Neural progenitor cell (in vitro differentiated cells): ENCODE measurements at regions not wholly inside any gene's neighbourhood (a gene's known extent, or its start where the extent isn't known, plus 50 kb on each side); places are given as distances from the start of the nearest gene placed in this dataset.

Experiments
- DNase-seq: peaks from one replicate; pipeline ENCODE4 v3.0.0-alpha.2; 2016; ENCODE audit warnings: low spot score
- H2AFZ ChIP-seq: fragments of 200-600 bp; sonication (generic); replicated peaks from 2 replicates; pipeline ENCODE4 v1.6.1; 2016; ENCODE audit warnings: antibody characterized with exemption
- H3F3A ChIP-seq: fragments of 200-600 bp; sonication (generic); 2 replicates; pipeline ENCODE4 v1.6.1; 2016; ENCODE audit warnings: antibody characterized with exemption, low read depth
- H3K27ac ChIP-seq: fragments of 200-600 bp; sonication (generic); 2 replicates; pipeline ENCODE4 v1.5.1; 2016; ENCODE audit warnings: mild to moderate bottlenecking
- H3K27me3 ChIP-seq: fragments of 200-600 bp; sonication (generic); 2 replicates; pipeline ENCODE4 v1.6.1; 2016; ENCODE audit warnings: mild to moderate bottlenecking, moderate library complexity
- H3K36me3 ChIP-seq: fragments of 200-600 bp; sonication (generic); 2 replicates; pipeline ENCODE4 v1.5.1; 2016
- H3K4me1 ChIP-seq: fragments of 200-600 bp; sonication (generic); 2 replicates; pipeline ENCODE4 v1.6.1; 2016; ENCODE audit warnings: mixed run types
- H3K4me2 ChIP-seq: fragments of 200-600 bp; sonication (generic); 2 replicates; pipeline ENCODE4 v1.6.1; 2016
- H3K4me3 ChIP-seq: fragments of 200-600 bp; sonication (generic); 2 replicates; pipeline ENCODE4 v1.5.1; 2016
- H3K79me2 ChIP-seq: fragments of 200-600 bp; sonication (generic); 2 replicates; pipeline ENCODE4 v1.6.1; 2016; ENCODE audit warnings: low read depth
- H3K9ac ChIP-seq: fragments of 200-600 bp; sonication (generic); 2 replicates; pipeline ENCODE4 v1.6.1; 2016
- H3K9me3 ChIP-seq: fragments of 200-600 bp; sonication (generic); 2 replicates; pipeline ENCODE4 v1.5.1; 2016; ENCODE audit warnings: low read depth
- H4K20me1 ChIP-seq: fragments of 200-600 bp; sonication (generic); 2 replicates; pipeline ENCODE4 v1.6.1; 2016; ENCODE audit warnings: low read depth
- H3K27ac Mint-ChIP-seq: 3 replicates; pipeline ENCODE4 v1.8.0; 2021; ENCODE audit warnings: mixed read lengths
- H3K27me3 Mint-ChIP-seq: 2 replicates; pipeline ENCODE4 v1.8.0; 2022; ENCODE audit warnings: low read depth, mild to moderate bottlenecking, inconsistent platforms, moderate library complexity, mixed read lengths; ENCODE audit not compliant: insufficient read depth
- H3K36me3 Mint-ChIP-seq: 3 replicates; pipeline ENCODE4 v1.8.0; 2021; ENCODE audit warnings: mixed read lengths
- H3K4me1 Mint-ChIP-seq: 3 replicates; pipeline ENCODE4 v1.8.0; 2021; ENCODE audit warnings: mixed read lengths
- H3K4me3 Mint-ChIP-seq: 3 replicates; pipeline ENCODE4 v1.8.0; 2021; ENCODE audit warnings: mild to moderate bottlenecking, moderate library complexity, mixed read lengths
- H3K9me3 Mint-ChIP-seq: 3 replicates; pipeline ENCODE4 v1.8.0; 2020; ENCODE audit warnings: mixed read lengths
- EZH2 ChIP-seq: fragments of 200-600 bp; sonication (generic); IDR thresholded peaks from 2 replicates; pipeline ENCODE4 v1.6.1; 2017; ENCODE audit warnings: antibody characterized with exemption, mild to moderate bottlenecking, moderate library complexity
- EZH2phosphoT487 ChIP-seq: fragments of 200-600 bp; sonication (generic); IDR thresholded peaks from 2 replicates; pipeline ENCODE4 v1.6.1; 2017; ENCODE audit warnings: antibody characterized with exemption
- TF ChIP-seq, protein P1 (sequence below): fragments of 200-600 bp; sonication (generic); IDR thresholded peaks from 2 replicates; pipeline ENCODE4 v1.5.1; 2017; ENCODE audit warnings: antibody characterized with exemption, mild to moderate bottlenecking

DNA sequence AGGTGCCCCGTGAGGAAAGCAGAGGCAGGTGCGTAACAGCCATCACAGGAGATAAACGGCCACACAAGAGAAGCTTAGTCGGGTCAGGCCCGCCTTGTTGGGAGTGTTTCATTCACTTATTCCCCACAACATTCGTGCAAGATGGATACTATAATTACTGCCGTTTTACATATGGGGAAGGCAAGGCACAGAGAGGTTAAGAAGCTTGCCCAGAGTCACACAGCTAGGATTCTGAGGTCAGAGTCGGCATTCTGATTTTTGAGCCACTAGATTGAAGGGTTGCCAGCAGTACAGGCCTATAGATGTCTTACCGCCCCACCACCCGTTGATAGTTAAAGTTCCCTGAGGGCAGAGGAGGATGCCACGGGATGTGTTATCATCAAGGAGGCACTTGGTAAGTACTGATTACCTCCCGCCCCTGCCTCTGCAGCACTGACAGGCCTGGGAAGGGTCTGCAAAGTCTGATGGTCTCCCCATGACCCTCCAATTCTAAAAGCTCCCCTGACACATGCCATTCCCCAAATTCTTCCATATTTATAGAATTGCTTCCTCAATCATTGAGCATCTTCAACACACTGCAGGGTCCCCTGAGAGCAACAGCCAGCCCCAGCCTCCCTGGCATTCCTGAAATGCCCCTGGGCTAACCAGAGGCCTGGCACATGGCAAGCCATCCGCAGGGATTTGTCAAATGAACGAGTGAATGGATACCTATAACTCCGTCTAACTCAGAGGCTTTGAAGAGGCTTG is 74.7 kb upstream of the CLDN14 start:
- no peak overlapping the region for H3K4me3 ChIP-seq
- no peak overlapping the region for H3K4me2 ChIP-seq
- H3K27me3 Mint-ChIP-seq = peaks cover 2% of the 10 kb centered on the region
- no peak overlapping the region for H3K9ac ChIP-seq
- no peaks in the 10 kb centered on the region for H3K9me3 ChIP-seq
- H3K4me1 ChIP-seq = no peaks in the 10 kb centered on the region
- H3K9me3 Mint-ChIP-seq = no peaks in the 10 kb centered on the region
- no peak overlapping the region for H2AFZ ChIP-seq
- H3K27ac Mint-ChIP-seq = no peak overlapping the region
- H3K27ac ChIP-seq = no peak overlapping the region
- TF ChIP-seq, protein P1, sequence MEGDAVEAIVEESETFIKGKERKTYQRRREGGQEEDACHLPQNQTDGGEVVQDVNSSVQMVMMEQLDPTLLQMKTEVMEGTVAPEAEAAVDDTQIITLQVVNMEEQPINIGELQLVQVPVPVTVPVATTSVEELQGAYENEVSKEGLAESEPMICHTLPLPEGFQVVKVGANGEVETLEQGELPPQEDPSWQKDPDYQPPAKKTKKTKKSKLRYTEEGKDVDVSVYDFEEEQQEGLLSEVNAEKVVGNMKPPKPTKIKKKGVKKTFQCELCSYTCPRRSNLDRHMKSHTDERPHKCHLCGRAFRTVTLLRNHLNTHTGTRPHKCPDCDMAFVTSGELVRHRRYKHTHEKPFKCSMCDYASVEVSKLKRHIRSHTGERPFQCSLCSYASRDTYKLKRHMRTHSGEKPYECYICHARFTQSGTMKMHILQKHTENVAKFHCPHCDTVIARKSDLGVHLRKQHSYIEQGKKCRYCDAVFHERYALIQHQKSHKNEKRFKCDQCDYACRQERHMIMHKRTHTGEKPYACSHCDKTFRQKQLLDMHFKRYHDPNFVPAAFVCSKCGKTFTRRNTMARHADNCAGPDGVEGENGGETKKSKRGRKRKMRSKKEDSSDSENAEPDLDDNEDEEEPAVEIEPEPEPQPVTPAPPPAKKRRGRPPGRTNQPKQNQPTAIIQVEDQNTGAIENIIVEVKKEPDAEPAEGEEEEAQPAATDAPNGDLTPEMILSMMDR = no peak
- no peak for TF ChIP-seq EZH2
- TF ChIP-seq EZH2phosphoT487 = no peak
- no peaks in the 10 kb centered on the region for H3K36me3 Mint-ChIP-seq
- no peaks in the 10 kb centered on the region for H3F3A ChIP-seq
- no peak for DNase-seq
- no peaks in the 10 kb centered on the region for H4K20me1 ChIP-seq
- no peaks in the 10 kb centered on the region for H3K4me1 Mint-ChIP-seq
- no peaks in the 10 kb centered on the region for H3K27me3 ChIP-seq
- no peak overlapping the region for H3K4me3 Mint-ChIP-seq
- no peaks in the 10 kb centered on the region for H3K79me2 ChIP-seq
- no peaks in the 10 kb centered on the region for H3K36me3 ChIP-seq

DNA sequence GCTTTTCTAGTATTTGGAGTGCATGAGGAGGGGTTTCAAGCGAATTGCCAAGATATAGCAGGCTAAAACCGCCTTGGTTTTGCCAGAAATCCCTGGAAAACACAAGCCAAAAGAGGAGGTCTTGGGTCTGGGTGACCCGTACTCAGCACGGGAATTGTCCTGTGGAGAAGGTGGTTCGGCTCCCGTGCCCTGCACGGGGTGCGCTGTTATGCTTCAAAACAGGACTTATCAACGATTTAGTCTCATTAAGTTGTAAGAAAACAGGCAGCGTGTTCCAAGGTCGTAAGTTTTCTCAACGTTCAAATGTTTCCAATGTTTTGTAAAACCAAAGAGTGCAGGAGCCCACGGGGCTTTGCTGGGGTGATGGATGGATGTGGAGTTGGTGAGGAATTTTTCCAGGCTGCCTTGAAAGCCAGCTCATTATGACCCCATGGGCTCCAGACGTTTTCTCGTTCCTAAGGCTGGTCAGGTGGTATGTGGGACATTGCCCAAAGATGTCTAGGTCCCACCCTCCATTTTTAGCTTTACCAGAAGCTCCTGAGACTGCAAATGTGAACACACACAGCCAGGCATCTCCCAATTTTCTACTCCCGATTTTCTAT is 75.4 kb upstream of the CLDN14 start:
- Mint-ChIP-seq H3K4me3 (no peak overlapping the region), H3K9me3 (no peaks in the 10 kb centered on the region), H3K36me3 (no peaks in the 10 kb centered on the region), H3K27me3 (peaks cover 2% of the 10 kb centered on the region), H3K27ac (no peak overlapping the region), H3K4me1 (no peaks in the 10 kb centered on the region)
- no peak overlapping the region for H2AFZ ChIP-seq
- H3K4me1 ChIP-seq = no peaks in the 10 kb centered on the region
- no peak for DNase-seq
- no peaks in the 10 kb centered on the region for H3K36me3 ChIP-seq
- no peak overlapping the region for H3K9ac ChIP-seq
- no peaks in the 10 kb centered on the region for H3K9me3 ChIP-seq
- no peak overlapping the region for H3K4me2 ChIP-seq
- no peak overlapping the region for H3K4me3 ChIP-seq
- no peaks in the 10 kb centered on the region for H3F3A ChIP-seq
- no peaks in the 10 kb centered on the region for H3K79me2 ChIP-seq
- H3K27me3 ChIP-seq = no peaks in the 10 kb centered on the region
- H3K27ac ChIP-seq = no peak overlapping the region
- no peaks in the 10 kb centered on the region for H4K20me1 ChIP-seq
- TF ChIP-seq, protein P1 = no peak
- no peak for TF ChIP-seq EZH2
- TF ChIP-seq EZH2phosphoT487 = no peak

DNA sequence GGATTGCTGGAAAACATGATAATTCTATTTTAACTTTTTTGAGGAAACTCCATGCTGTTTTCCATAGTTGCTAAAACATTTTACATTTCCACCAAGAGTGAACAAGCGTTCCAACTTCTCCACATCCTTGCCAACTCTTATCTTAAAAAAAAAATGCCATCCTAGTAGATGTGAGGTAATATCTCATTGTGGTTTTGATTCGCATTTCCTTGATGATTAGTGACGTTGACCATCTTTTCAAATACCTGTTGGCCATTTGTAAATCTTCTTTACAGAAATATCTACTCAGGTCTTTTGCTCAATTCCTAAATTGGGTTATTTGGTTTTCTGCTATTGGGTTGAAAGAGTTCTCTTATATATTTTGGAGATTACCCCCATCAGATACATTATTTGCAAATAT is 77.4 kb upstream of the CLDN14 start:
- no peak for DNase-seq
- Histone ChIP-seq H3K4me1 (no peaks in the 10 kb centered on the region), H3K36me3 (no peaks in the 10 kb centered on the region), H3K9me3 (no peaks in the 10 kb centered on the region), H3K4me3 (no peak overlapping the region), H3K79me2 (no peaks in the 10 kb centered on the region), H3K27me3 (no peaks in the 10 kb centered on the region), H4K20me1 (no peaks in the 10 kb centered on the region), H3K9ac (no peak overlapping the region), H3K27ac (no peak overlapping the region), H3K4me2 (no peak overlapping the region), H2AFZ (no peak overlapping the region), H3F3A (no peaks in the 10 kb centered on the region)
- no peaks in the 10 kb centered on the region for H3K27me3 Mint-ChIP-seq
- H3K27ac Mint-ChIP-seq = no peak overlapping the region
- no peaks in the 10 kb centered on the region for H3K9me3 Mint-ChIP-seq
- no peaks in the 10 kb centered on the region for H3K36me3 Mint-ChIP-seq
- TF ChIP-seq EZH2phosphoT487 (no peak), EZH2 (no peak)
- TF ChIP-seq, protein P1 = no peak
- no peak overlapping the region for H3K4me3 Mint-ChIP-seq
- no peaks in the 10 kb centered on the region for H3K4me1 Mint-ChIP-seq
